Stimulated activated CD4-positive, alpha-beta T cell treated with anti-CD3 and anti-CD28 coated beads, Interleukin-4, amount 100 ng/mL, for 4 hours (primary cell): ENCODE measurements at regions not wholly inside any gene's neighbourhood (a gene's known extent, or its start where the extent isn't known, plus 50 kb on each side); places are given as distances from the start of the nearest gene placed in this dataset.

ENCODE experiments used
- DNase-seq, 2 experiments: peaks; one replicate each; pipeline ENCODE4 v3.0.0-alpha.2; 2020

DNA sequence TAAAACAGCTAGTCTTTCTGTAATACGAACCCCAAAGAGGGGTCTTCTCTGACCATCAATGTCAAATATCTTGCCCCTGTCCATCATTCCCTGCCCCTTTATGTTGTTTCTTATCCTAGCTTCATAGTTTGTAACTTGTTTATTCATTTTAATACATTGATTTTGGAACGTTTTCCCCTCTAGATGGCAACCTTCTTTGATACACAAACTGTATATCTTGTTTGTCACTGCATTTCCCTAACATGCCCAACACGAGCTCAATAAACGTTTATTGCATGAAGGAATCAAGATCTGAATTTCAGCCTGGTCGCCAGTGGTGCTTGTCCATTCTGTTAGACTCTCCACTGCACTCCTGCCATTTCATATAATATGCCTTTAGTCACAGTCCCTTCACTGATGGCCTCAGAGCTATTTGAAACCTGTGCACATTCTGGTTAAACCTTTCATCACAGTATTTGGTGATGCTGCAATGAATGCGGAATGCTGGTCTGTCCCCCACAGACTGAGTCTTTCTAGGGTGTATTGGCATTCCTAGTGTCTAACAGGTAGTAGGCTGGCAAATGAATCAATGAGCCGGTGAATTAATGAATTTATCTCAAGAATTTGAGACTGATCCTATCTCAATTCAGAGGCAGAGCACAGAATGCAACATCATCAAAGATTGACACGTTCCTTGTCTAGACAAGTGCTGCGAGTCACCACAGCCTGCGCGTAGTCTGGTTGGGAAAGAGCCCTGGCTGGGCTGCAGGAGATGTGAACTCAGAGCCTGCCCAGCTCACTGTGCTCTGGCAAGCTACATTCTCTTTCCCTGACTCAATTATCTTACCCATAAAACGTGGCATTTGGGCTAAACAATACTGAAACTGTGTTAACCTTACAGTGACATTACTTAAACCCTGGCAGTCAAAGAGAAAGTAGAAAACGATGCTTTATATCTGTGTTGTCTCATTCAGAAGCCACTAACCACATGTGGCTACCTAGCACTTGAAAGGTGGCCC is 55.2 kb upstream of the FRMD4A start:
- peak; percentile 29 to 30 for DNase-seq

DNA sequence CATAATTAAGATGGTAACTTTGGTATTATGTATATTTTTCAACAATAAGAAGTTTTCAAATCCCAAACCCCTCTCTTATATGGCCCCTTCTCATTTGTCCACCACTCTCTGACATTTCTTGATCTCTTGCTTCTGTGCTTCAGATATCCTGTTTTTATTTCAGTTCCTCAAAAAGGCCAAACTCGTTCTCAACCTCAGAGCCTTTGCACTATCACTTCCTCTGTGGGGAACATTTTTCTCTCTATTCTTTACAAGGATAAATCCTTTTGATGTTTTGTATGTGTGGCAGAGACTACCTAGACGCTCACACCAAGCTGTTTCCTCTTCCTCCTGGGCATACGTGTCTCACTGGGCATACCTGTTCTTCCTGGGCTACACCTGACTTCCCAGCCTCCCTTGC is 54.2 kb upstream of the FRMD4A start:
- DNase-seq = no peak

DNA sequence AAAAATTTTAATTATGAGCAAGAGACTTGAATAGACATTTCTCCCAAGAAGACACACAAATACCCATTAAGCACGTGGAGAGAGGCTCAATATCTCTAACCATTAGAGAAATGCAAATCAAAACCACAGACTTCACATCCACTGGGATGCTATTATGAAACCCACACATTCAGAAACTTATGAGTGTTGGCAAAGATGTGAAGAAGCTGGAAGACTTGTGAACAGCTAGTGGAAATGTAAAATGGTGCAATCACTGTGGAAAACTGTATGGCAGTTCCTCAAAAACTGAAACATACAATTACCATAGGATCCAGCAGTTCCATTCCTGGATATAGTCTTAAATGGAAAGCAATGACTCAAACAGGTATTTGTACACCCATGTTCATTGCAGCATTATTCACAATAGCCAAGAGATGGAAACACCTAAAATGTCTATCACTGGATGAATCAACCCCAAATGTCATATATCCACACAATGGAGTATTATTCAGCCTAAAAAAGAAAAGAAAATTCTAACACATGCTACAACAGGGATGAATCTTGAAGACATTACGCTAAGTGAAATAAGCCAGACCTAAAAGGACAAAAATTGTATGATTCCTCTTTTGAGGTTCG is 53.5 kb upstream of the FRMD4A start:
- DNase-seq = no peak

DNA sequence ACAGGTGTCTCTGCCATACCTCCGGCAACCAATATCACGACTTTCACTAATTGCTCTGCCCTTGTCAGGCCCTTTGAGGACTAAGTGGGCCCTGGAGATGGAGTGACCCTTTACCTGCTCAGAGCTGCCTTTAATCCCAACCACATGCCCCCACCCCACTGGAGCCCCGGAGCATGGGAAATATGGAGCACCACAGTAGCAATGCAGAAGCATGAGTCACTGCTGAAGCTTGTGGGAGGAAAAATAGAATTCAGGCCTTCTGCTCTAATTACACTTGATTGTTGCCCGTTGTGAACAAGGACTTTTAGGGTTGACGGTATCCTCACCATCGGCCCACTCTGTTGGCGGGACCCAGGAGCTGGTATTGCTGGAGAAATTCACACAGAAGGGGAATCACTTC is 52.5 kb upstream of the FRMD4A start:
- no peak for DNase-seq

DNA sequence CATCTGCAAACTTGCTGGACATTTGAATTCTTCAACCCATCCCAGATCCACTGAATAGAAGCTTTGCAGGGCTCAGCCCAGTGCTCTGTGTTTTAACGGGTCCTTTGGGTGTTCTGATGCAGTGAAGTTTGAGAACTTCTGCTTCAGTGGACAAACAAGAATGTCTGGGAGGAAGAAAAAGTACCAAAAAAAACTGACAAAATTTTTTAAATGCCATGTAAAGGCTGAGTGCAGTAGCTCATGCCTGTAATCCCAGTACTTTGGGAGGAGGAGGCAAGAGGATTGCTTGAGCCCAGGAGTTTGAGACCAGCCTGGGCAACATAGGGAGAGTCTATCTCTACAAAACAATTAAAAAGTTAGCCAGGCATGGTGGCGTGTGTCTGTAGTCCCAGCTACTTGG is 51.8 kb upstream of the FRMD4A start:
- DNase-seq = no peak

DNA sequence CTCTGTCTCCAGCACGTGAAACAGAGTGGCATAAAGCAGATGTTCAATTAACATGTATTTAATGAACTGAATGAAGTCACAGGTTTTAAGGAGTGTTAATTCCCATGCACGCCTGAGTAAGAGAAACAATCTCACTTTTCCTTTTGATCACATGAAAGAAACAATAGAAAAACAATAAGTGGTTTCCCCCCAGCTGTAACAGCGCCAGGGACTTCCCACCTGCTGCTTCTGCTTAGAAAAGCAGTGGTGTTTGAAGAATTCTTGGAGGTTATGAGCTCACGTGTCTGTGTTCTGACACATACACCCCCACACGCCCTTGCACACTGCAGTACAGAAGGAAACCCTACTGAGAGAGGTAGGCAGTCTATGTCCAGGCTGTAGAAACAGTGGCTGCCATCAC is 51.3 kb upstream of the FRMD4A start:
- peak; percentile 46 to 71 for DNase-seq

DNA sequence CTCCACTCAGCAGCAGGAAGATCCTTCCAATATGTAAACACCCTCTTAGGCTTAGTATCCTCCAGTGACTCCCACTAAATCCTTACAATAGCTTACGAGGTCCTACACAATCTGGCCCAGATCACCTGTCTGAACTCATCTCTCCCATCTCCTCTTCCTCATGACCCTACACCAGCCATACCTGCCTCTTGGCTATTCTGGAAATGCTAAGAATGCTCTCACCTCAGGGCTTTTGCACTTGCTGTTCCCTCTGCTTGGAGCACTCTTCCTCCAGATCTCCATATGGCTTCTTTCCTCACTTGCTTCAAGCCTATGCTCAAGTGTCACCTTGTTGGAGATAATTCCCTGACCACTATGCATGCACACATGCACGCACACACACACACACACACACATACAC is 50.8 kb upstream of the FRMD4A start:
- no peak for DNase-seq

DNA sequence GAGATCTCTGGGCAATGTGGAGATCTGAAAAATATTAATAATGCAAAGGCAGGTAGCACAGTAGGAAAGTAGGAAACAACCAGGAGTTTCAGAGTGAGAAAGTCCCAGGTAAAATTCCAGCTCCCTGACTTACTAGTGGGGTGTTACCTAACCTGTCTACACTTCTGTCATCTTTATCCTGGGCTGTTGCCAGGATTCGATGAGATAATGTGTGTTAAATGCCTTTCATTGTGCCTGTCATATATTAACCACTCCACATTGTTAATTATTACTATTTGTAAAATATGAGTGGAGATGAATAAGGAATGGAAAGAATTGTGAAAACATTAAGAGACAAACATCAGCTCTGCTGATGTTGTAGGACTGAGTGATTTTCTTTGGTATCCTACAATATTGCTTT is 50.0 kb upstream of the FRMD4A start:
- DNase-seq = no peak
